HG02870 (cell line): ENCODE measurements at regions not wholly inside any gene's neighbourhood (a gene's known extent, or its start where the extent isn't known, plus 50 kb on each side); places are given as distances from the start of the nearest gene placed in this dataset.
"Not testable (repeated sequence)": the region's sequence is repeated elsewhere in the genome, so short reads cannot be mapped to it uniquely, and the experiment has no call there.

Experiments
- ATAC-seq: cut with Tn5 transposase; IDR thresholded peaks from one replicate; pipeline ENCODE4 v1.9.1; 2021; ENCODE audit warnings: mild to moderate bottlenecking, moderate library complexity; ENCODE audit not compliant: unreplicated experiment

DNA sequence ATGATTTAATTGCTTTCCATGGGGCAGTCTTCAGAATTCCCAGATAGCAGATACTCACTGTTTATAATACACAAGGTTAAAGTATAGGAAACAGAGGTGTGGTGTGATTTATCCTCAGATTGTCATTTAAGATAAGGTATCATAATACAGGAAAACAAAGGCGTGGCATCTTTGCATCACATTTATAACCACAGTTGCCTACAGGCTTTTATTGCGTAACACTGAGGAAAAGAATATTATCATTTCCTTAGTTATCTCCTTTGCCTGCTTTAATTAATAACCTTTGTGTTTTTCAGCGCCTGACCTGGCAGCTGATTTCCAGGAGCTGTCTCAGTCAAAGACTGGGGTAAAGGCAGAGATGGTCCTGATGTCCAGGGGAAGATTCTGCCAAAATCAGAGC is 68.8 kb downstream of the SSX7 start:
- no peak for ATAC-seq

DNA sequence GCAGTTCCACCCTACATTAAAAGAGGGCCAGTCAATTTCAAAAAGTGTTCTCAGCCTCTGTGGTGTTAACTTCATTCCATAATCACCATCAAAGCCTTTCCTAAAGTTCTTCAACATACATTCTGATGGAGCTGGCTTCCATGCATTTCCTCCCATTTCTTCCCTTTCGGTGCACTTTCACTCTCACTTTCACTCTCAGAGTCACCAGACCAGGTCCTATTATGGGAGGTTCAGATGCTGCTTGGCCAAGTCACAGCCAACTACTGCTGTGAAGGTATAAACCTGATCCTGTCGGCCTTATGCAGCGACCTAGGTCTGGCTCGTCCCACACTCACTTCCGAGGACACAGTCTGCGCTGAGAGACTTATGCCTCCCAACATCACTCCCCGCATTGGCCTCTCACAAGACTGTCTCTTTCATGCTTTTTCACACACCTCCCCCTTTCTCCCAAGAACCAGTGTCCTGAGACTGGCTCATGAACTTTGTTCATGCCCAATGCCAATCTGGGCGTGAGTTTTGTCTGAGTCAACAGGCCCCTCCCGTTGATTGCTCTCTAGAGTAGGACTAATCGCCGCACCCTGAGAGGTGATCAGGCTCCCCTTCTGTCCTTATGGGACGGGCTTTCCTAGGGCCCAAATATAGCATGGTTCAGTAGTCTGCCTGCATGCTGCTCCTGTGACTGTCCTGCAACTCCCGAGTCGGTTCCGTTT is 60.8 kb upstream of the XAGE1B start:
- no peak for ATAC-seq

DNA sequence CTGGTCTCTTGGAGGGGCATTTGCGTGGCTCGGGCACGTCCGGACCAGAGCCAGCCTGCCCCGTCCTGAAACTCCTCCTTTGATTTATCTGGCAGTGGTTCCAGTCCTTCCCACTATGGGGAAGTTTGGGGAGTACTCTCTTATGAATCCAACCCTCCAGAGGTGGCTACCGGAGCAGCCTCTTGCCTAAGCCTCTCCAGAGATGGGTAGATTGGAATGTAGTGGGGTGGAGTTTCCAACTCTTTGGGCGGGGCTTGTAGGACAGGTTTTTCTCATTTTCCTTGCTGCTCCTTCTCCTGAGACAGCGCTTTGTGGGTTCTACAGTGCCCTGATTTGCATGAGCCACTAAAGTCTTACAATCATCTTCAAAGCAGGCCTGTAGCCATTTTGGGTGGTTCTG is 60.1 kb upstream of the XAGE1B start:
- no peak for ATAC-seq

DNA sequence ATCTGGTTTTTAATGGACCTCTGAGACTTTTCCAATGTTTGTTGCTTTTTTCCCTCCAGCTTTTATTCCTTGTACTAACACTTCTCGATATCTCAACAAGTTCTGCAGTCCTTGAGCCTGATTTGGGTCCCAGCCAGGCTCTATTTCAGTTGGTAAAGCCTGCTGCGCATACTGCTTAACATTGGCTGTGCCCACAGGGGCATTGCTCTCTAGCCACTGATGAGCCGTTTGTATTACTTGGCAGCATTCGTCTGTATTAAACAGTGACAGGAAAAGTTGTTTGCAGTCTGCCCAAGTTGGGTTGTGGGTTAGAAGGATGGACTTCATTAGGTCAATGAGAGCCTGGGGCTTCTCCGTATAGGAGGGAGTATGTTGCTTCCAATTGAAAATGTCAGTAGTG is 59.6 kb upstream of the XAGE1B start:
- no peak for ATAC-seq

DNA sequence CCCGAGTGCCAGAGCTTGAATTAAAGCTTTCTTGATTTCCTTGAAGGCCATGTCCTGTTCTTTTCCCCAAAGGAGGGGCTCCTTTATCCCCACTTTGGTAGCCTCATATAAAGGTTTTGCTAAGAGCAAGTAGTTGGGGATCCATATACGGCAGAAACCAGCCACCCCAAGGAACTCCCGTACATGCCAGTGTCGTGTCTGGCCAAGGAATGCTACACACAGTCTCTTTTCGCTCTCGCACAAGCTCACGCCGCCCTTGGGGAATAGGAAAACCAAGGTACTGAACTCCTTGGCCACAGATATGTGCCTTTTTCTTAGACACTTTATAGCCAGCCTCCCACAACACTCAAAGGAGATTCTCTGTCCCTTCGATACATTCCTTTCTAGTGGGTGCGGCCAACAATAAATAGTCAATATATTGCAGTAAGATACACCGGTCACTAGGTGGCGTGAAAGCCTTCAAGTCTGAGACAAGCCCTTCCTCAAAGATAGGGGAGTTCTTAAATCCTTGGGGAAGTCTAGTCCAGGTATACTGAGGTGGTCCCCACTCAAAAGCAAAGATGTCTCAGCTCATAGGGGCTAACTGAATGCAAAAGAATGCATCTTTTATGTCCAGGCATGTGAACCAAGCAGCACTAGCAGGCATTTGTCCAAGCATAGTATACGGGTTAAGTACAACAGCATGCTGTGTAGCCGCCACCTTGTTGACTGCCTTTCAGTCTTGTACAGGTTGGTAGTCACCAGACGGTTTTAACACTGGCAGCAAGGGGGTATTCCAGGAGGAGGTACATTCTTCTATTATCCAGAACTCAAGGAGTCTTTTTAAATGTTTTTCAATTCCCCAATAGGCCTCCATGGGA is 57.8 kb upstream of the XAGE1B start:
- peak; percentile 72 for ATAC-seq

DNA sequence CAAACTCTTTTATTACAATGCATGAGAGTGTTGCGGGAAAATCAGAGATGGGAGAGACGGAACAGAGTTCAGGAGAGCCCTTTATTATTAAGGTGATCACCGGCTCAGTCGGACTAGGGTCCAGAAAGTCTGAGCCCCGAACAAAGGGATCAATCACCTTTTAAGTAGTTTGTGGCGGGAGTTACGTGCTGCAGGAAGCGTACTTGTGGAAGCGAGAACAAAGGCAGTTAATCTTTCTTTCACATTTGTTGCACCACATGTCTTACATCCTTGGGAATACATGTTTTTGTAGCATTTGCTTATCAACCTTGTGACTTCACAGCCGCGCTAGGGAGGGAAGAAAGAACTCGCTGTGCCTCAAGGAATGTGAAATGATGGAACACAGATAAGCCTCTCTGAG is 51.3 kb upstream of the XAGE1B start:
- not testable (repeated sequence) for ATAC-seq
